Tibial nerve (tissue), 4 donors: ENCODE measurements at regions not wholly inside any gene's neighbourhood (a gene's known extent, or its start where the extent isn't known, plus 50 kb on each side); places are given as distances from the start of the nearest gene placed in this dataset.
A peak's percentile ranks its signal among the peaks of the same experiment; 100 is the strongest.

Experiments
- DNase-seq, 2 donors: peaks; one replicate each; pipeline ENCODE4 v3.0.0-alpha.2; 2019; ENCODE audit warnings: low spot score in 2 of 2
- H3K27ac ChIP-seq, 4 donors: fragments of 200-600 bp; sonication (generic) in 3 of 4; one replicate each; pipeline ENCODE4 v1.5.1; 2017 to 2019; ENCODE audit warnings: mild to moderate bottlenecking in 1 of 4
- H3K27me3 ChIP-seq, 2 donors: fragments of 200-600 bp; sonication (generic) in 1 of 2; one replicate each; pipeline versions ENCODE4 v1.5.1 to v1.6.0; 2017 to 2019
- H3K36me3 ChIP-seq, 3 donors: fragments of 200-600 bp; sonication (generic); one replicate each; pipeline ENCODE4 v1.5.1; 2018 to 2019
- H3K4me1 ChIP-seq, 4 donors: fragments of 200-600 bp; sonication (generic) in 3 of 4; one replicate each; pipeline ENCODE4 v1.5.1; 2017 to 2019
- H3K4me3 ChIP-seq, 4 donors: fragments of 200-600 bp; sonication (generic) in 3 of 4; one replicate each; pipeline ENCODE4 v1.5.1; 2017 to 2019; ENCODE audit warnings: mild to moderate bottlenecking in 1 of 4, moderate library complexity in 1 of 4
- H3K9me3 ChIP-seq, 4 donors: fragments of 200-600 bp; sonication (generic) in 3 of 4; one replicate each; pipeline ENCODE4 v1.5.1; 2017 to 2019
- CTCF ChIP-seq, 5 experiments: fragments of 200-600 bp in 3 of 5; fragments of 450-650 bp in 2 of 5; sonication (generic) in 3 of 5; IDR thresholded peaks; one replicate each; pipeline ENCODE4 v1.5.1; 2016 to 2019; ENCODE audit warnings: antibody characterized with exemption in 5 of 5, mild to moderate bottlenecking in 3 of 5, moderate library complexity in 2 of 5
- EP300 ChIP-seq, 2 donors: sonication (generic); formaldehyde crosslinking; IDR thresholded peaks; one replicate each; pipeline ENCODE4 v1.6.1; 2017; ENCODE audit warnings: antibody characterized with exemption in 2 of 2, mild to moderate bottlenecking in 1 of 2
- POLR2A ChIP-seq, 2 donors: fragments of 450-650 bp; IDR thresholded peaks; one replicate each; pipeline ENCODE4 v1.6.1; 2017; ENCODE audit warnings: antibody characterized with exemption in 2 of 2, mild to moderate bottlenecking in 2 of 2, moderate library complexity in 2 of 2
- WGBS, 2 donors: methylation state at CpG; one replicate each; pipeline ENCODE4 v1.1.5; 2018; 5-methylcytosine and 5-hydroxymethylcytosine counted together

- H3K27me3 ChIP-seq = no peaks in the 10 kb centered on the region
- H3K36me3 ChIP-seq = no peaks in the 10 kb centered on the region
- H3K4me1 ChIP-seq = no peaks in the 10 kb centered on the region
- WGBS, 2 donors = 12 to 26% methylated on average over 2 of the region's 2 CpGs
- H3K4me3 ChIP-seq = no peak overlapping the region
- no peaks in the 10 kb centered on the region for H3K9me3 ChIP-seq
- no peak overlapping the region for H3K27ac ChIP-seq
- TF ChIP-seq CTCF (IDR thresholded peaks at IDR 0.05) = peak in 4 of 5 experiments; percentile 10 to 35 (median 32)
- no peak for TF ChIP-seq EP300 (IDR thresholded peaks at IDR 0.05)
- TF ChIP-seq POLR2A (IDR thresholded peaks at IDR 0.05) = no peak
- DNase-seq = peak in 1 of 2 donors; percentile 56
Measured at GRCh38 chr13:38582133-38582532, 104.7 kb upstream of the FREM2 start.

GRCh38 chr13:38590230-38590629 lies 96.6 kb upstream of the FREM2 start:
- H3K27me3 ChIP-seq = no peaks in the 10 kb centered on the region
- no peak overlapping the region for H3K4me3 ChIP-seq
- 80 to 88% methylated on average over 2 of the region's 2 CpGs for WGBS, 2 donors
- no peaks in the 10 kb centered on the region for H3K4me1 ChIP-seq
- H3K27ac ChIP-seq = no peak overlapping the region
- H3K9me3 ChIP-seq = no peaks in the 10 kb centered on the region
- TF ChIP-seq EP300 (IDR thresholded peaks at IDR 0.05) (no peak), POLR2A (IDR thresholded peaks at IDR 0.05) (no peak)
- DNase-seq = no peak
- H3K36me3 ChIP-seq = no peaks in the 10 kb centered on the region

GRCh38 chr13:38590796-38591507 lies 95.9 kb upstream of the FREM2 start:
- H3K4me1 ChIP-seq = no peaks in the 10 kb centered on the region
- 76 to 84% methylated on average over 6 of the region's 6 CpGs for WGBS, 2 donors
- H3K4me3 ChIP-seq = no peak overlapping the region
- H3K9me3 ChIP-seq = no peaks in the 10 kb centered on the region
- H3K27me3 ChIP-seq = no peaks in the 10 kb centered on the region
- H3K27ac ChIP-seq = no peak overlapping the region
- no peaks in the 10 kb centered on the region for H3K36me3 ChIP-seq
- no peak for DNase-seq
- no peak for TF ChIP-seq POLR2A (IDR thresholded peaks at IDR 0.05)
- no peak for TF ChIP-seq CTCF (IDR thresholded peaks at IDR 0.05)
- TF ChIP-seq EP300 (IDR thresholded peaks at IDR 0.05) = no peak

GRCh38 chr13:38602266-38602665 lies 84.6 kb upstream of the FREM2 start:
- no peak for DNase-seq
- no peaks in the 10 kb centered on the region for H3K4me1 ChIP-seq
- peaks cover 0 to 3% (median 0%) of the 10 kb centered on the region in 4 donors for H3K9me3 ChIP-seq
- H3K27ac ChIP-seq = no peak overlapping the region
- 81 to 85% methylated on average over 6 of the region's 6 CpGs for WGBS, 2 donors
- no peaks in the 10 kb centered on the region for H3K27me3 ChIP-seq
- H3K4me3 ChIP-seq = no peak overlapping the region
- TF ChIP-seq EP300 (IDR thresholded peaks at IDR 0.05) (no peak), CTCF (IDR thresholded peaks at IDR 0.05) (no peak), POLR2A (IDR thresholded peaks at IDR 0.05) (no peak)
- H3K36me3 ChIP-seq = no peaks in the 10 kb centered on the region

- DNase-seq = no peak
- H3K4me1 ChIP-seq = no peaks in the 10 kb centered on the region
- no peaks in the 10 kb centered on the region for H3K27me3 ChIP-seq
- no peak overlapping the region for H3K4me3 ChIP-seq
- no peaks in the 10 kb centered on the region for H3K9me3 ChIP-seq
- no peaks in the 10 kb centered on the region for H3K36me3 ChIP-seq
- WGBS, 2 donors = 60 to 69% methylated on average over 6 of the region's 6 CpGs
- TF ChIP-seq POLR2A (IDR thresholded peaks at IDR 0.05) = no peak
- no peak for TF ChIP-seq CTCF (IDR thresholded peaks at IDR 0.05)
- no peak for TF ChIP-seq EP300 (IDR thresholded peaks at IDR 0.05)
- H3K27ac ChIP-seq = no peak overlapping the region
Measured at GRCh38 chr13:38606699-38607535, 80.0 kb upstream of the FREM2 start.
